ENCODE measurements at regions not wholly inside any gene's neighbourhood (a gene's known extent, or its start where the extent isn't known, plus 50 kb on each side); places are given as distances from the start of the nearest gene placed in this dataset.

DNA sequence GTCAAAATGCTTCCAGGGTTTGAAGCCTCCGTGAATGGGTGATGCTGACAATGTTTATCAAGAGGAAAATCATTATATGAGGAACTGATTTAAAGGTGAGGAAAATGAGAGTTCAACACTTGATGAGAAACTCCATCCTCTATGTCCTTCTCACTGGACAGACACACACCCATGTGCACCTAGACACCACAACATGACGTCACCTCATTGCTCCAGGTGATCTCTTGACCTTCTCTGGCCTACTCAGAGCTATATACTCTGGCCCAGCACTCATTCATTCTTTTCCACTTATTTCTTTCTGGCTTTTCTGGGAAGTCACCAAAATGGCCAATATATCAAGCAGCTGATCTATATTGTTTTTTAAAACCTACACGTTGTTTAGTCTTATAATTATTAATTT, 778.7 kb upstream of the PCDH20 start:
- Histone ChIP-seq H3K4me1 (ENCODE audit: control insufficient read depth in 4 of 4, insufficient read depth in 4 of 4, low read length in 3 of 4) (no peaks in the 10 kb centered on the region), H3K27ac (ENCODE audit: low read depth in 1 of 2, low read length in 2 of 2) (no peak overlapping the region), H3K36me3 (ENCODE audit: control insufficient read depth in 4 of 4, insufficient read depth in 3 of 4, low read depth in 1 of 4, low read length in 3 of 4) (no peaks in the 10 kb centered on the region), H3K27me3 (ENCODE audit: control insufficient read depth in 4 of 4, insufficient read depth in 4 of 4, low read length in 3 of 4) (no peaks in the 10 kb centered on the region), H3K9ac (ENCODE audit: low read depth in 1 of 2, low read length in 2 of 2) (no peak overlapping the region), H3K4me3 (ENCODE audit: low read depth in 1 of 3, low read length in 3 of 3) (no peak overlapping the region), H3K9me3 (ENCODE audit: control insufficient read depth in 4 of 4, low read length in 3 of 4) (no peaks in the 10 kb centered on the region)
- DNase-seq (ENCODE audit: low spot score) = no peak
- 64% methylated on average over 3 of the region's 3 CpGs for WGBS
- TF ChIP-seq ATF3 (IDR thresholded peaks at IDR 0.05) = no peak
- no peak for TF ChIP-seq JUND (IDR thresholded peaks at IDR 0.05)

DNA sequence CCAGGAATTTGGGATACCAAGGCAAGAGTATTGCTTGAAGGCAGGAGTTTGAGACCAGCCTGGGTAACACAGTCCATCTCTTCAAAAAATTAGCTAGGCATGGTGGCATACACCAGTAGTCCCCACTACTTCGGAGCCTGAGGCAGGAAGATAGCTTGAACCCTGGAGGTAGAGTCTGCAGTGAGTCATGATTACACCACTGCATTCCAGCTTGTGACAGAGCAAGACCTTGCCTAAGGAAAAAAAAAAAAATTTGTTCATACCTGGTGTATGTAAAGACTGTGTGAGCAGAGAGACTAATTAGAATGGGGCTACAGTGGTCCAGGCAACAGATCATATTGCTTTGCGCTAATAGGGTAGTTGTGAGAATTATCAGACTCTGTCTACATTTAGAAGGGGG, 778.3 kb upstream of the PCDH20 start:
- Histone ChIP-seq H3K9ac (ENCODE audit: low read depth in 1 of 2, low read length in 2 of 2) (no peak overlapping the region), H3K4me1 (ENCODE audit: control insufficient read depth in 4 of 4, insufficient read depth in 4 of 4, low read length in 3 of 4) (no peaks in the 10 kb centered on the region), H3K27me3 (ENCODE audit: control insufficient read depth in 4 of 4, insufficient read depth in 4 of 4, low read length in 3 of 4) (no peaks in the 10 kb centered on the region), H3K36me3 (ENCODE audit: control insufficient read depth in 4 of 4, insufficient read depth in 3 of 4, low read depth in 1 of 4, low read length in 3 of 4) (no peaks in the 10 kb centered on the region), H3K9me3 (ENCODE audit: control insufficient read depth in 4 of 4, low read length in 3 of 4) (no peaks in the 10 kb centered on the region), H3K4me3 (ENCODE audit: low read depth in 1 of 3, low read length in 3 of 3) (no peak overlapping the region), H3K27ac (ENCODE audit: low read depth in 1 of 2, low read length in 2 of 2) (no peak overlapping the region)
- DNase-seq (ENCODE audit: low spot score) = no peak
- TF ChIP-seq SP1 (IDR thresholded peaks at IDR 0.05) (no peak), TAF1 (conservative IDR thresholded peaks at IDR 0.05) (no peak), GABPA (IDR thresholded peaks at IDR 0.05 in 1 of 2, conservative IDR thresholded peaks at IDR 0.05 in 1 of 2) (no peak), JUND (IDR thresholded peaks at IDR 0.05) (no peak)
- TF ChIP-seq, protein P1, sequence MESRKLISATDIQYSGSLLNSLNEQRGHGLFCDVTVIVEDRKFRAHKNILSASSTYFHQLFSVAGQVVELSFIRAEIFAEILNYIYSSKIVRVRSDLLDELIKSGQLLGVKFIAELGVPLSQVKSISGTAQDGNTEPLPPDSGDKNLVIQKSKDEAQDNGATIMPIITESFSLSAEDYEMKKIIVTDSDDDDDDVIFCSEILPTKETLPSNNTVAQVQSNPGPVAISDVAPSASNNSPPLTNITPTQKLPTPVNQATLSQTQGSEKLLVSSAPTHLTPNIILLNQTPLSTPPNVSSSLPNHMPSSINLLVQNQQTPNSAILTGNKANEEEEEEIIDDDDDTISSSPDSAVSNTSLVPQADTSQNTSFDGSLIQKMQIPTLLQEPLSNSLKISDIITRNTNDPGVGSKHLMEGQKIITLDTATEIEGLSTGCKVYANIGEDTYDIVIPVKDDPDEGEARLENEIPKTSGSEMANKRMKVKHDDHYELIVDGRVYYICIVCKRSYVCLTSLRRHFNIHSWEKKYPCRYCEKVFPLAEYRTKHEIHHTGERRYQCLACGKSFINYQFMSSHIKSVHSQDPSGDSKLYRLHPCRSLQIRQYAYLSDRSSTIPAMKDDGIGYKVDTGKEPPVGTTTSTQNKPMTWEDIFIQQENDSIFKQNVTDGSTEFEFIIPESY (IDR thresholded peaks at IDR 0.05) = no peak
- TF ChIP-seq, protein P2, sequence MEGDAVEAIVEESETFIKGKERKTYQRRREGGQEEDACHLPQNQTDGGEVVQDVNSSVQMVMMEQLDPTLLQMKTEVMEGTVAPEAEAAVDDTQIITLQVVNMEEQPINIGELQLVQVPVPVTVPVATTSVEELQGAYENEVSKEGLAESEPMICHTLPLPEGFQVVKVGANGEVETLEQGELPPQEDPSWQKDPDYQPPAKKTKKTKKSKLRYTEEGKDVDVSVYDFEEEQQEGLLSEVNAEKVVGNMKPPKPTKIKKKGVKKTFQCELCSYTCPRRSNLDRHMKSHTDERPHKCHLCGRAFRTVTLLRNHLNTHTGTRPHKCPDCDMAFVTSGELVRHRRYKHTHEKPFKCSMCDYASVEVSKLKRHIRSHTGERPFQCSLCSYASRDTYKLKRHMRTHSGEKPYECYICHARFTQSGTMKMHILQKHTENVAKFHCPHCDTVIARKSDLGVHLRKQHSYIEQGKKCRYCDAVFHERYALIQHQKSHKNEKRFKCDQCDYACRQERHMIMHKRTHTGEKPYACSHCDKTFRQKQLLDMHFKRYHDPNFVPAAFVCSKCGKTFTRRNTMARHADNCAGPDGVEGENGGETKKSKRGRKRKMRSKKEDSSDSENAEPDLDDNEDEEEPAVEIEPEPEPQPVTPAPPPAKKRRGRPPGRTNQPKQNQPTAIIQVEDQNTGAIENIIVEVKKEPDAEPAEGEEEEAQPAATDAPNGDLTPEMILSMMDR (IDR thresholded peaks at IDR 0.05; ENCODE audit: low read depth, low read length, missing input control) = no peak
- TF ChIP-seq, protein P3, sequence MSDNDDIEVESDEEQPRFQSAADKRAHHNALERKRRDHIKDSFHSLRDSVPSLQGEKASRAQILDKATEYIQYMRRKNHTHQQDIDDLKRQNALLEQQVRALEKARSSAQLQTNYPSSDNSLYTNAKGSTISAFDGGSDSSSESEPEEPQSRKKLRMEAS (IDR thresholded peaks at IDR 0.05) = no peak
- 75% methylated on average over 2 of the region's 2 CpGs for WGBS

DNA sequence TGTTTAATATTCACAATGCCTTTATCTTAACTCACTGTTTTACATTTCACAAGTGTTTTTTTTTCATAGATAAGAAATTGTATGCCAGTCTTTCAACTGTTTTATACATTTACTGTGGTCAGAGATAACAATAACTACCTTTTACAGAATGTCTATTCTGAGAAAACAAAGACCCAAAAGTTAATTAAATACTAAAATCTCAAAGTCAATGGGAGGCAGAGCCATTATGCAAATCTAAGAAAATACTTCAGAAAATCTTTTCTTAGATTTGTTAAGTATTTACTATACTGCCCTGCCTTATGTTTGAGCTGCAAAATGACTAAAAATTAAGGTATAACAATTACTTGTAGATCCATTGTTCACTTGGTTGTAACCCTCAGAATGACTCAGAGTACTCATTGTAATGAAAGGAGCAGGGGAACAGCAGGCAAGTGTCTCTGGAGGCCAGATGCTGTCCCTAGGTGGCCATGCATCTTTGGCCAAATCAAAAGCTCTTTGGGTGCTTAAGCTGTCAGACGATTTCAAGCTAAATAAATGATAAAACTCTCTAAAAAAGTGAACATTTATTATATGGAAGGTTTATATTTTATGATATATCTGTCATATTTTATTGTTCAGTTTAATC, 770.1 kb upstream of the PCDH20 start:
- H3K4me1 ChIP-seq (ENCODE audit: control insufficient read depth in 4 of 4, insufficient read depth in 4 of 4, low read length in 3 of 4) = no peaks in the 10 kb centered on the region
- no peak overlapping the region for H3K9ac ChIP-seq (ENCODE audit: low read depth in 1 of 2, low read length in 2 of 2)
- H3K9me3 ChIP-seq (ENCODE audit: control insufficient read depth in 4 of 4, low read length in 3 of 4) = no peaks in the 10 kb centered on the region
- no peaks in the 10 kb centered on the region for H3K27me3 ChIP-seq (ENCODE audit: control insufficient read depth in 4 of 4, insufficient read depth in 4 of 4, low read length in 3 of 4)
- H3K4me3 ChIP-seq (ENCODE audit: low read depth in 1 of 3, low read length in 3 of 3) = no peak overlapping the region
- no peaks in the 10 kb centered on the region for H3K36me3 ChIP-seq (ENCODE audit: control insufficient read depth in 4 of 4, insufficient read depth in 3 of 4, low read depth in 1 of 4, low read length in 3 of 4)
- WGBS = 13% methylated on average over 1 of the region's 1 CpG
- no peak for DNase-seq (ENCODE audit: low spot score)
- no peak overlapping the region for H3K27ac ChIP-seq (ENCODE audit: low read depth in 1 of 2, low read length in 2 of 2)
- no peak for TF ChIP-seq YY1 (IDR thresholded peaks at IDR 0.05)
- no peak for TF ChIP-seq ATF3 (IDR thresholded peaks at IDR 0.05)
- no peak for TF ChIP-seq FOXA2 (IDR thresholded peaks at IDR 0.05)
- no peak for TF ChIP-seq EGR1 (IDR thresholded peaks at IDR 0.05; ENCODE audit: low read depth in 2 of 2)
- TF ChIP-seq, protein P4, sequence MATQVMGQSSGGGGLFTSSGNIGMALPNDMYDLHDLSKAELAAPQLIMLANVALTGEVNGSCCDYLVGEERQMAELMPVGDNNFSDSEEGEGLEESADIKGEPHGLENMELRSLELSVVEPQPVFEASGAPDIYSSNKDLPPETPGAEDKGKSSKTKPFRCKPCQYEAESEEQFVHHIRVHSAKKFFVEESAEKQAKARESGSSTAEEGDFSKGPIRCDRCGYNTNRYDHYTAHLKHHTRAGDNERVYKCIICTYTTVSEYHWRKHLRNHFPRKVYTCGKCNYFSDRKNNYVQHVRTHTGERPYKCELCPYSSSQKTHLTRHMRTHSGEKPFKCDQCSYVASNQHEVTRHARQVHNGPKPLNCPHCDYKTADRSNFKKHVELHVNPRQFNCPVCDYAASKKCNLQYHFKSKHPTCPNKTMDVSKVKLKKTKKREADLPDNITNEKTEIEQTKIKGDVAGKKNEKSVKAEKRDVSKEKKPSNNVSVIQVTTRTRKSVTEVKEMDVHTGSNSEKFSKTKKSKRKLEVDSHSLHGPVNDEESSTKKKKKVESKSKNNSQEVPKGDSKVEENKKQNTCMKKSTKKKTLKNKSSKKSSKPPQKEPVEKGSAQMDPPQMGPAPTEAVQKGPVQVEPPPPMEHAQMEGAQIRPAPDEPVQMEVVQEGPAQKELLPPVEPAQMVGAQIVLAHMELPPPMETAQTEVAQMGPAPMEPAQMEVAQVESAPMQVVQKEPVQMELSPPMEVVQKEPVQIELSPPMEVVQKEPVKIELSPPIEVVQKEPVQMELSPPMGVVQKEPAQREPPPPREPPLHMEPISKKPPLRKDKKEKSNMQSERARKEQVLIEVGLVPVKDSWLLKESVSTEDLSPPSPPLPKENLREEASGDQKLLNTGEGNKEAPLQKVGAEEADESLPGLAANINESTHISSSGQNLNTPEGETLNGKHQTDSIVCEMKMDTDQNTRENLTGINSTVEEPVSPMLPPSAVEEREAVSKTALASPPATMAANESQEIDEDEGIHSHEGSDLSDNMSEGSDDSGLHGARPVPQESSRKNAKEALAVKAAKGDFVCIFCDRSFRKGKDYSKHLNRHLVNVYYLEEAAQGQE (IDR thresholded peaks at IDR 0.05) = no peak
- TF ChIP-seq HNF4G (IDR thresholded peaks at IDR 0.05) = no peak
- no peak for TF ChIP-seq SP1 (IDR thresholded peaks at IDR 0.05)
- no peak for TF ChIP-seq NR2F2 (IDR thresholded peaks at IDR 0.05)
- TF ChIP-seq HNF4A (conservative IDR thresholded peaks at IDR 0.05) = no peak
- no peak for TF ChIP-seq TAF1 (conservative IDR thresholded peaks at IDR 0.05)
- TF ChIP-seq JUND (IDR thresholded peaks at IDR 0.05) = no peak
- TF ChIP-seq, protein P1 (IDR thresholded peaks at IDR 0.05) = no peak
- TF ChIP-seq, protein P3 (IDR thresholded peaks at IDR 0.05) = no peak
- TF ChIP-seq GABPA (IDR thresholded peaks at IDR 0.05 in 1 of 2, conservative IDR thresholded peaks at IDR 0.05 in 1 of 2) = no peak
- no peak for TF ChIP-seq RAD21 (IDR thresholded peaks at IDR 0.05)

Data from liver (tissue), 8 donors.